ENCODE measurements at regions not wholly inside any gene's neighbourhood (a gene's known extent, or its start where the extent isn't known, plus 50 kb on each side); places are given as distances from the start of the nearest gene placed in this dataset.

DNA sequence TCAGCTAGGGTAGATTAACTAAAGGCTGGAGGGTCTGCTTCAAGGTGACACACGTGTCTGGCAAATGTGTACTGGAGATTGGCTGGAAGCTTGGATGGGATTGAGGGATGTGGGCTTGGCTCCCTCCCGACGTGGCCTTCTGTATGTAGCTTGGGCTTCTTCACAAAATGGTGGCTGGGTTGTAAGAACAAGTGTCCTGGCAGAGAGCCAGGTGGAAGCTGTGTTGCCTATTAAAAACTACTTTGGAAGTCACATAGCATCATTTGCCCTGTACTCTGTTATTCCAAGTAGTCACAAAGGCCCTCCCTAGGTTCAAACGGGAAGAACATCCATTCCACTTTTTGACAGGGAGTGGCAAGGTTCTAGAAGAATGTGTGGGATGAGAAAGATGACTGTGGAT, 174.1 kb upstream of the PRICKLE1 start:
- TF ChIP-seq, protein P1, sequence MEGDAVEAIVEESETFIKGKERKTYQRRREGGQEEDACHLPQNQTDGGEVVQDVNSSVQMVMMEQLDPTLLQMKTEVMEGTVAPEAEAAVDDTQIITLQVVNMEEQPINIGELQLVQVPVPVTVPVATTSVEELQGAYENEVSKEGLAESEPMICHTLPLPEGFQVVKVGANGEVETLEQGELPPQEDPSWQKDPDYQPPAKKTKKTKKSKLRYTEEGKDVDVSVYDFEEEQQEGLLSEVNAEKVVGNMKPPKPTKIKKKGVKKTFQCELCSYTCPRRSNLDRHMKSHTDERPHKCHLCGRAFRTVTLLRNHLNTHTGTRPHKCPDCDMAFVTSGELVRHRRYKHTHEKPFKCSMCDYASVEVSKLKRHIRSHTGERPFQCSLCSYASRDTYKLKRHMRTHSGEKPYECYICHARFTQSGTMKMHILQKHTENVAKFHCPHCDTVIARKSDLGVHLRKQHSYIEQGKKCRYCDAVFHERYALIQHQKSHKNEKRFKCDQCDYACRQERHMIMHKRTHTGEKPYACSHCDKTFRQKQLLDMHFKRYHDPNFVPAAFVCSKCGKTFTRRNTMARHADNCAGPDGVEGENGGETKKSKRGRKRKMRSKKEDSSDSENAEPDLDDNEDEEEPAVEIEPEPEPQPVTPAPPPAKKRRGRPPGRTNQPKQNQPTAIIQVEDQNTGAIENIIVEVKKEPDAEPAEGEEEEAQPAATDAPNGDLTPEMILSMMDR (conservative IDR thresholded peaks at IDR 0.05 in 1 of 2, IDR thresholded peaks at IDR 0.05 in 1 of 2; ENCODE audit: low read depth in 1 of 2, low read length in 2 of 2) = no peak
- TF ChIP-seq EZH2 (IDR thresholded peaks at IDR 0.05; ENCODE audit: low read length, missing control alignments) = no peak
- no peak for DNase-seq (ENCODE audit: low read depth in 2 of 2)
- Histone ChIP-seq H3K4me2 (ENCODE audit: extremely low read depth, insufficient read depth, low read length) (no peak overlapping the region), H3K9me3 (ENCODE audit: control insufficient read depth, insufficient read depth, low read depth, low read length) (no peaks in the 10 kb centered on the region), H2AFZ (ENCODE audit: low read length) (no peak overlapping the region), H3K27me3 (ENCODE audit: control insufficient read depth, insufficient read depth, low read length) (no peaks in the 10 kb centered on the region), H4K20me1 (ENCODE audit: control insufficient read depth, extremely low read depth, insufficient read depth, low read length) (no peaks in the 10 kb centered on the region), H3K27ac (ENCODE audit: insufficient read depth, low read length) (no peak overlapping the region), H3K9ac (ENCODE audit: insufficient read depth, low read length) (no peak overlapping the region), H3K4me3 (replicated peaks in 1 of 4; ENCODE audit: control extremely low read depth in 1 of 4, insufficient read depth in 1 of 4, low read depth in 3 of 4, low read length in 4 of 4) (no peak overlapping the region), H3K4me1 (ENCODE audit: control insufficient read depth, extremely low read depth, insufficient read depth, low read length) (no peaks in the 10 kb centered on the region), H3K36me3 (ENCODE audit: control insufficient read depth, insufficient read depth, low read length) (no peaks in the 10 kb centered on the region), H3K79me2 (ENCODE audit: control insufficient read depth, insufficient read depth, low read length) (no peaks in the 10 kb centered on the region)

DNA sequence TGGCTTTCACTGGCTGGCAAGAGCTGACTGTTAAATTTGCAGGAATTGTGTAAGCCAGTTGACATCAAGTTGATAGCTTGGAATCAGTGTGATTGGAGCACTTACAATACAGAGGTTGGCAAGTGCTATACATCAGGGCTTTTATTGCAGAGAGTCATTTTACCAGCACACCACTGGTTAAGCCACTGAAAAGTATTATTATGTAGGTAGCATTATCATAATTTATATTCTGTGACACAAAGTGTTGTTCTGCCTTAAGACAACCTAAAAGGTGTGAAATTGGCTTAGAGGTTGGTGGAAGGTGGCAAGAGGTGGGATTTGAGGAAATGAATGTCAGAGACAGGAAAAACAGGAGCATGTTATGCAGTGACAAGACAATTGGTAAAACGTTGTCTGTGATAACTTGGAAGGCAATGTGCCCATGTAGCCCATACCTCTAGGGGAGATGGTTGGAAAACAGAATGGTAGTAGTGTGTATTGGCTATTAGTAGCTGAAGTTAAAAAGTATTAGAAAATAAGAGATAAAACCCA, 172.9 kb upstream of the PRICKLE1 start:
- H3K36me3 ChIP-seq (ENCODE audit: control insufficient read depth, insufficient read depth, low read length) = no peaks in the 10 kb centered on the region
- no peak overlapping the region for H3K9ac ChIP-seq (ENCODE audit: insufficient read depth, low read length)
- H4K20me1 ChIP-seq (ENCODE audit: control insufficient read depth, extremely low read depth, insufficient read depth, low read length) = no peaks in the 10 kb centered on the region
- DNase-seq (ENCODE audit: low read depth in 2 of 2) = no peak
- no peak for TF ChIP-seq EZH2 (IDR thresholded peaks at IDR 0.05; ENCODE audit: low read length, missing control alignments)
- TF ChIP-seq, protein P1 (conservative IDR thresholded peaks at IDR 0.05 in 1 of 2, IDR thresholded peaks at IDR 0.05 in 1 of 2; ENCODE audit: low read depth in 1 of 2, low read length in 2 of 2) = no peak
- no peak overlapping the region for H3K27ac ChIP-seq (ENCODE audit: insufficient read depth, low read length)
- H3K79me2 ChIP-seq (ENCODE audit: control insufficient read depth, insufficient read depth, low read length) = no peaks in the 10 kb centered on the region
- H2AFZ ChIP-seq (ENCODE audit: low read length) = no peak overlapping the region
- H3K4me2 ChIP-seq (ENCODE audit: extremely low read depth, insufficient read depth, low read length) = no peak overlapping the region
- no peaks in the 10 kb centered on the region for H3K4me1 ChIP-seq (ENCODE audit: control insufficient read depth, extremely low read depth, insufficient read depth, low read length)
- H3K27me3 ChIP-seq (ENCODE audit: control insufficient read depth, insufficient read depth, low read length) = no peaks in the 10 kb centered on the region
- no peak overlapping the region for H3K4me3 ChIP-seq (replicated peaks in 1 of 4; ENCODE audit: control extremely low read depth in 1 of 4, insufficient read depth in 1 of 4, low read depth in 3 of 4, low read length in 4 of 4)
- H3K9me3 ChIP-seq (ENCODE audit: control insufficient read depth, insufficient read depth, low read depth, low read length) = no peaks in the 10 kb centered on the region

DNA sequence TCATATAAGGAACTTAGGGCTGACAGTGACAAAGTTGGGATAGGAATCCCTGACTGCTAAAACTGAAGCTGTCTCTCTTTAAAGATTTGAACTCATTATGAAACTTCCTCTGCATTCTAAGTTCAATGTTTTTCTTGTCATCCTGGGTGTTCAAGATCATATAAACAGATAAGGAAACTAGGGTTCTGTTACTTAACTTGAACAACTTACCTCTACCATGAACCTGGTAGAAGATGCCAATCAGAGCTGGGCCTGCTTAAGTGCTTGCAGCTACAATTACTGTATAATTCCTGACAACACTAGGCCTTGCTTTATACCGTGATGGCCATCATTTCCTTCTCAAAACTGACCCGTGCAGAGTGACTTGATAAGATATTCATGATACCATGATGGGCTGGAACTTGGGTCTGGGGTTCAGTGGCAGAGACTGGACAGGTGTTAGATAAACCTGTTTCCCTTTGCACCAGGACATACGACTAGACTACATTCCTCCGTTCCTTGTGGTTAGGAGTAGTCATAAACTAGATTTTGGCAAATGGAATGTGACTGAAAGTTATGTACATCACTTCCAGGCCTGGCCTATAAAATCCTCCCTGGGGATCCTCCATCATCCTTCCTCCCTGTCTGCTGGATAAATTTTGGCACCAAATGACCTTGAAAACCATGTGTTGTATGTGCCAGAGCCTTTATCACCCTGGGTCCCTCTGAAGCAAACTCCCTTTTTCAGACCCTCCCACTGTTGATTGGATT, 172.2 kb upstream of the PRICKLE1 start:
- Histone ChIP-seq H4K20me1 (ENCODE audit: control insufficient read depth, extremely low read depth, insufficient read depth, low read length) (no peaks in the 10 kb centered on the region), H3K27me3 (ENCODE audit: control insufficient read depth, insufficient read depth, low read length) (no peaks in the 10 kb centered on the region), H3K79me2 (ENCODE audit: control insufficient read depth, insufficient read depth, low read length) (no peaks in the 10 kb centered on the region), H3K4me2 (ENCODE audit: extremely low read depth, insufficient read depth, low read length) (no peak overlapping the region), H3K4me3 (replicated peaks in 1 of 4; ENCODE audit: control extremely low read depth in 1 of 4, insufficient read depth in 1 of 4, low read depth in 3 of 4, low read length in 4 of 4) (no peak overlapping the region), H3K9me3 (ENCODE audit: control insufficient read depth, insufficient read depth, low read depth, low read length) (no peaks in the 10 kb centered on the region), H3K4me1 (ENCODE audit: control insufficient read depth, extremely low read depth, insufficient read depth, low read length) (no peaks in the 10 kb centered on the region), H3K36me3 (ENCODE audit: control insufficient read depth, insufficient read depth, low read length) (no peaks in the 10 kb centered on the region), H3K27ac (ENCODE audit: insufficient read depth, low read length) (no peak overlapping the region), H2AFZ (ENCODE audit: low read length) (no peak overlapping the region), H3K9ac (ENCODE audit: insufficient read depth, low read length) (no peak overlapping the region)
- DNase-seq (ENCODE audit: low read depth in 2 of 2) = peak in 1 of 2 donors; percentile 82
- TF ChIP-seq, protein P1 (conservative IDR thresholded peaks at IDR 0.05 in 1 of 2, IDR thresholded peaks at IDR 0.05 in 1 of 2; ENCODE audit: low read depth in 1 of 2, low read length in 2 of 2) = no peak

All from fibroblast of lung (primary cell).